H1 (cell line): ENCODE measurements at regions not wholly inside any gene's neighbourhood (a gene's known extent, or its start where the extent isn't known, plus 50 kb on each side); places are given as distances from the start of the nearest gene placed in this dataset.
A peak's percentile ranks its signal among the peaks of the same experiment; 100 is the strongest.

Experiments
- BCL11A ChIP-seq, 2 experiments: IDR thresholded peaks; one replicate each; pipeline ENCODE4 v1.6.1; 2011; ENCODE audit warnings: low read depth in 2 of 2, low read length in 2 of 2, mild to moderate bottlenecking in 2 of 2
- CHD2 ChIP-seq: IDR thresholded peaks from 2 replicates; pipeline ENCODE4 v1.6.1; 2012; ENCODE audit warnings: low read length, improper control_type of control experiment
- CREB1 ChIP-seq: IDR thresholded peaks from 2 replicates; pipeline ENCODE4 v1.6.1; 2012; ENCODE audit warnings: inconsistent platforms
- CTCF ChIP-seq, 3 experiments: IDR thresholded peaks; 1 replicate in 2 of 3; 2 replicates in 1 of 3; pipeline versions ENCODE4 v1.5.1 to v1.6.1; 2011; ENCODE audit warnings: low read length in 3 of 3, mild to moderate bottlenecking in 3 of 3, inconsistent platforms in 2 of 3, low read depth in 1 of 3, moderate library complexity in 1 of 3; ENCODE audit not compliant: insufficient read depth in 1 of 3; ENCODE audit errors: control extremely low read depth in 1 of 3
- EP300 ChIP-seq, 2 experiments: IDR thresholded peaks; 1 replicate in 1 of 2; 2 replicates in 1 of 2; pipeline ENCODE4 v1.6.1; 2011 to 2012; ENCODE audit warnings: low read depth in 2 of 2, low read length in 2 of 2, mild to moderate bottlenecking in 2 of 2, borderline replicate concordance in 1 of 2, inconsistent platforms in 1 of 2, moderate library complexity in 1 of 2
- RFX5 ChIP-seq: IDR thresholded peaks from 2 replicates; pipeline ENCODE4 v1.6.1; 2011; ENCODE audit warnings: low read depth, low read length, improper control_type of control experiment, borderline replicate concordance

GRCh38 chr22:33139937-33140336 is 81.8 kb upstream of the SYN3 start:
- TF ChIP-seq EP300 (IDR thresholded peaks at IDR 0.05; ENCODE audit: borderline replicate concordance in 1 of 2, low read depth in 2 of 2, low read length in 2 of 2) (no peak), CHD2 (no peak), RFX5 (no peak), CTCF (IDR thresholded peaks at IDR 0.05; ENCODE audit: control extremely low read depth in 1 of 3, insufficient read depth in 1 of 3, low read depth in 1 of 3, low read length in 3 of 3) (peak; percentile 15 to 30 (median 19); a peak in 3 of 4 replicates), CREB1 (no peak), BCL11A (IDR thresholded peaks at IDR 0.05; ENCODE audit: low read depth in 2 of 2, low read length in 2 of 2) (no peak)
